H54 (cell line): ENCODE measurements at regions not wholly inside any gene's neighbourhood (a gene's known extent, or its start where the extent isn't known, plus 50 kb on each side); places are given as distances from the start of the nearest gene placed in this dataset.

Source experiments
- DNase-seq: peaks from one replicate; pipeline ENCODE4 v3.0.0; 2011; ENCODE audit warnings: low spot score, mixed read lengths; ENCODE audit not compliant: insufficient read length
- FAIRE-seq: peaks from 3 replicates; lab custom pipeline; 2011; peaks lifted over from hg19 to GRCh38; lab: Jason Lieb, UNC
- POLR2A ChIP-seq: IDR thresholded peaks from 2 replicates; pipeline ENCODE4 v1.6.1; 2011; ENCODE audit warnings: low read depth, mild to moderate bottlenecking, low read length

GRCh38 chr2:3138621-3139020, 239.0 kb downstream of the EIPR1 start:
- no peak for DNase-seq
- no peak for TF ChIP-seq POLR2A
- no peak for FAIRE-seq

- no peak for TF ChIP-seq POLR2A
- no peak for FAIRE-seq
- no peak for DNase-seq
Observed at GRCh38 chr2:3137651-3138300, 239.8 kb downstream of the EIPR1 start.

- FAIRE-seq (no peak), DNase-seq (no peak)
- TF ChIP-seq POLR2A, result no peak
Observed at GRCh38 chr2:3135676-3136075, 241.9 kb downstream of the EIPR1 start.

- TF ChIP-seq POLR2A, result no peak
- no peak for FAIRE-seq
- no peak for DNase-seq
Observed at GRCh38 chr2:3134026-3134571, 243.5 kb downstream of the EIPR1 start.

- DNase-seq (no peak), FAIRE-seq (no peak)
- TF ChIP-seq POLR2A, result no peak
Observed at GRCh38 chr2:3132966-3133365, 244.7 kb downstream of the EIPR1 start.

- no peak for TF ChIP-seq POLR2A
- no peak for FAIRE-seq
- no peak for DNase-seq
Observed at GRCh38 chr2:3132466-3132865, 245.2 kb downstream of the EIPR1 start.

- no peak for TF ChIP-seq POLR2A
- FAIRE-seq (no peak), DNase-seq (no peak)
Observed at GRCh38 chr2:3131636-3132326, 245.8 kb downstream of the EIPR1 start.

- TF ChIP-seq POLR2A, result no peak
- no peak for DNase-seq
- no peak for FAIRE-seq
Observed at GRCh38 chr2:3130889-3131635, 246.6 kb downstream of the EIPR1 start.

- DNase-seq (no peak), FAIRE-seq (no peak)
- TF ChIP-seq POLR2A, result no peak
Observed at GRCh38 chr2:3130444-3130843, 247.2 kb downstream of the EIPR1 start.

GRCh38 chr2:3129867-3130266, 247.8 kb downstream of the EIPR1 start:
- no peak for TF ChIP-seq POLR2A
- DNase-seq (no peak), FAIRE-seq (no peak)

- TF ChIP-seq POLR2A, result no peak
- FAIRE-seq, result no peak
- DNase-seq, result no peak
Observed at GRCh38 chr2:3128786-3129185, 248.8 kb downstream of the EIPR1 start.

GRCh38 chr2:3127710-3128109, 249.9 kb downstream of the EIPR1 start:
- FAIRE-seq (no peak), DNase-seq (no peak)
- TF ChIP-seq POLR2A, result no peak

GRCh38 chr2:3126911-3127621, 250.6 kb downstream of the EIPR1 start:
- FAIRE-seq (no peak), DNase-seq (no peak)
- no peak for TF ChIP-seq POLR2A
